NOMO-1 treated with dmso at 0.1 percent for 144 hours (cell line): ENCODE measurements at regions not wholly inside any gene's neighbourhood (a gene's known extent, or its start where the extent isn't known, plus 50 kb on each side); places are given as distances from the start of the nearest gene placed in this dataset.

Source experiments
- DNase-seq: peaks from one replicate; lab custom pipeline; 2025; ENCODE audit not compliant: unreplicated experiment; lab: John Stamatoyannopoulos, UW

- no peak for DNase-seq
These were observed 188.4 kb downstream of the FOXL1 start for GRCh38 chr16:86766700-86767099.

GRCh38 chr16:86768228-86768791 is 190.0 kb downstream of the FOXL1 start:
- no peak for DNase-seq

DNA sequence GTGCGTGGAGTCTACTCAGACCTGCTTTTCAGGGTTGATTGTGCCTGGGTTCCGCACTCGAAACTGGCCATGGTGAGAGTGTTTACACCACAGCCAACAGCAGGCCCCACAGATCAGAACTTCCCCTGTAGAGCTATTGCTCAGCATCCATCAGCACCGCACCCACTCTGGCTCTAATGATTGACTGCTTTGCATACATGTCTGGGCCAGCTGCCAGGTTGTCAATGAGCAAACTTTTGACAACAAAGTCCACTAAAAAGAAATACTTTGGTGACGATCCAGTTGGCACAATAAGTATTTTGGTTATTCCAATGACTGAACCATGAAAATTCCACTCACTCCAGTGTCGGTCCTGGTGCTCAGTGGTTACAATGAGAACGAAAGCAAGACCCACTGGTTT is 190.7 kb downstream of the FOXL1 start:
- DNase-seq = no peak

GRCh38 chr16:86771506-86772460 is 193.4 kb downstream of the FOXL1 start:
- no peak for DNase-seq

DNA sequence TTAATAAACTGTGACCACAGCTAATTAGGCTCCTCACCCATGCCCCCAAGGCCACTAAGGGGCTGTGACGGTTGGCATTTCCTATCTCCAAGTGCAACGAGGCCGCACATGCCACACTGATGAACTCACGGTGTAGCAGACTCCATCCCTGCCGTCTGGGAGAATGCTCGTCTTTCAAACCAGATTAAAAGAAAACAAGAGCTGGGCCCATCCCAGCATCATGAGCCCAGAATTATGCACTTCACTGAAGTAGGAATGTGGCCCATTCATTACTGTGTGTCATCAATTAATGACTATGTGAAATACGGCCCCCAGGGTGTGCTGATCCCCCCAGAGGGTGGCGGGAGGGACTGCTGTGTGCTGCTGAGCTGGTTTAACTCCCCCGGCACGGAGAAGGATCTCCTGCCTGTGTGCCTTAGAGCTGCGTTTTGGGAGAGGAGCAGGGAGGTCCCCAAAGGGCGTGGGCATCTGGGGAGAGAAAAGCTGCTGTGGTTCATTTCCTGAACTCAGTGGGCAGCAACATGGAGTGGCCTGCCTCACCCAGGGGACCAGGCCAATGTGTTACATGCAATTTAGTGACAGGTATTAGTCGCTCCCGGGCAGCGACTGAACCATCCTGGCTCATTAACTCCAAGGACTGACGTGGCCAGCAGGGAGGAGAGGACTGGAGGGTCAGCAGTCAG is 194.5 kb downstream of the FOXL1 start:
- DNase-seq = no peak

DNA sequence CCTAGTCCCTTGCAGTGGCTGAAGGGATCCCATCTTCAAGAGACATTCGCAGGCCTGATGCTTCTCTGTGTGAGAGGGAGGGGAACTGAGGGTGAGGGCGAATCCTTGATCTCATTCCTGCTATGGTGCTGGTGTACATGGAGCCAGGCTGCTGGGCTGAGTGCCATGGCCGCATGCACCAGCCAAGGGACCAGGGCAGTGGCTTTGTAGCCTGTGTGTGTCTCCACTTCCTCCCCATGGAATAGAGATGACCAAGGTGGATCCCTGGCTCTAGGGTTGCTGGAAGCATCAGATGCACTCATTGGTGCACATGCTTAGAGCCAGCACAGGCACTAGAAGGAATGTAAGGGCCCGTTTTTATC is 195.0 kb downstream of the FOXL1 start:
- DNase-seq = no peak

- DNase-seq = no peak
These were observed 196.6 kb downstream of the FOXL1 start for GRCh38 chr16:86774931-86775330.

DNA sequence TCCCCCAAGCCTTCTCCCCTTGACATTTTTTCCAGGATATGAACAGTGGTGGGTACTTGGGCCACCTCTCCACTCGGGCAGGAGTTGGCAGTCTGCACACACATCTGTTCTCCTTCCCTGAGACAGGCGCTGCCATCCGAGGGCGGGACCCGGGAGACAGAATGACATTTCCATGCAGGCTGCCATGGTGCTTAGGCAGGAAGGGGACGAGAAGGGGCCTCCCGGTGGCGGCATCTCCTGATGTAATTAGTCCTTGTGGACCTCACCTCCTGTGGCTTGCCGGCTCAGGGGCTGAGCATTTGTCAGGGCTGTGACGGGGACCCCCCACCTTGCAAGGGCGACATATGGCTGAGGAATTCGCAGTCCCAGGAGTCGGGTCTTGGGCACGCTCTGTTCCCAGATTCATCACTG is 197.2 kb downstream of the FOXL1 start:
- no peak for DNase-seq

- no peak for DNase-seq
These were observed 199.1 kb downstream of the FOXL1 start for GRCh38 chr16:86777381-86777946.

GRCh38 chr16:86778108-86778745 is 199.9 kb downstream of the FOXL1 start:
- DNase-seq = no peak

GRCh38 chr16:86778978-86779377 is 200.6 kb downstream of the FOXL1 start:
- no peak for DNase-seq

GRCh38 chr16:86781046-86781445 is 202.7 kb downstream of the FOXL1 start:
- no peak for DNase-seq

DNA sequence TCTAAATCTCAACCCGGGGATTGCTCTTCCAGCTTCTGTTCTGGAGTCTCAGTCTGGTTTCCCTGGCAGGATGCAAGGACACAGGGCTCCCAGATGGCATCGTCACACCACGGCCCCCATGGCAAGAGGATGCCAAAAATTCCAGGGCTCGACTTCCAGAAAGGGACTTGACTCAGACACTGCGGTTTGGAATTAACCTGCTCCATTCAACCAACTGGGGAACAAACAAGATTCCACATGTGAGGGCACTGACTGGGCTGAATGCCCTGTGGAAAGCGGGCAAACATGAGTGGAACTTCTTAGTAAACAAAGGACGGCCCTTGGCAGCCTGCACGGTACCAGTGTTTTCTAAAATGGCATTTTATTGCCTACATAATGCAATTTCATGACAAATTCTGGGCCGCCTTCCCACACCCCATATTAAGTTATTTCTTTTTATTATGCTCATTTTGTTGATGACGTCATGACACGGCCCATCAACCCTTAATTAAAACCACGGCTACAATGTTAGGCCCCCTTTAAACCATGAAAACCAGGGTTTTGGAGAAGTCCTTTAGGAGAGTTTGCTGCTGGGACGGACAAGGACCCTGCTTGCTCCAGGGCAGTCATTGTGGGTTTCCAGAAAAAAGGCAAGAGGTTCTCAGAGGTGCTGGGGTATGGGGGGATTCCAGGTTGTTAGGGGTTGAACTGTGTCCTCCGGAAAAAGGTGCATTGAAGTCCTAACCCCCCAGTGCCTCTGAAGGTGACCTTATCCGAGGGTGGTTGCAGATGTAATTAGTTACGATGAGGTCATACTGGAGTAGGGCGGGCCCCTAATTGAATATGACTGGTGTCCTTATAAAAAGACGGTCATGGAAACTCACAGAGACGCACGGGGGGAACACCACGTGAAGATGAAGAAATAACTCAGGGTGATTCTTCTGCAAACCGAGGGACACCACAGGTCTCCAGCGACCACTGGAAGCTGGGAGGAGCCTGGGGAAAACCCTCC is 205.6 kb downstream of the FOXL1 start:
- no peak for DNase-seq

GRCh38 chr16:86786338-86786737 is 208.0 kb downstream of the FOXL1 start:
- no peak for DNase-seq

- DNase-seq = no peak
These were observed 208.6 kb downstream of the FOXL1 start for GRCh38 chr16:86786994-86787393.

GRCh38 chr16:86787538-86787937 is 209.2 kb downstream of the FOXL1 start:
- DNase-seq = no peak

DNA sequence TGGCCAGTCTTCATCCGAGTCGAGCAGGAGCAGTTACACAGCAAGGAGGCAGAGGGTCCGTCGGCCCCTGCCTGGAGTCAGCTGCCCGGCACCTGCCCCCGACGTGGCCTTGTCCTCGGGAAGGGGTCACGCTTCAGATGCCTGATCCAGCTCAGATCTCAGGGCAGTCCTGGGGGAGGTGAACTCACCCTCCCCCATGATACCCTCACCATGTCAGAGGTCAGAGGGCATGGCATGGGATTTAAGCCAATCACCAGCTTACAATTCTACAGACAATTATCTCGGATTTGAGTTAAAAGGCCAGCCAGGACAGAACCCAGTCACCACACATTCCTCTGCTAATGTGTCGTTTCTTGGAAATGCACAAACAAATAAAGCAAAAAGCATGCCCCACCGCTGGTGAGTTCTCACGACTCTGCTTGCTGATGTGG is 211.3 kb downstream of the FOXL1 start:
- no peak for DNase-seq

- DNase-seq = no peak
These were observed 213.1 kb downstream of the FOXL1 start for GRCh38 chr16:86791287-86792035.

DNA sequence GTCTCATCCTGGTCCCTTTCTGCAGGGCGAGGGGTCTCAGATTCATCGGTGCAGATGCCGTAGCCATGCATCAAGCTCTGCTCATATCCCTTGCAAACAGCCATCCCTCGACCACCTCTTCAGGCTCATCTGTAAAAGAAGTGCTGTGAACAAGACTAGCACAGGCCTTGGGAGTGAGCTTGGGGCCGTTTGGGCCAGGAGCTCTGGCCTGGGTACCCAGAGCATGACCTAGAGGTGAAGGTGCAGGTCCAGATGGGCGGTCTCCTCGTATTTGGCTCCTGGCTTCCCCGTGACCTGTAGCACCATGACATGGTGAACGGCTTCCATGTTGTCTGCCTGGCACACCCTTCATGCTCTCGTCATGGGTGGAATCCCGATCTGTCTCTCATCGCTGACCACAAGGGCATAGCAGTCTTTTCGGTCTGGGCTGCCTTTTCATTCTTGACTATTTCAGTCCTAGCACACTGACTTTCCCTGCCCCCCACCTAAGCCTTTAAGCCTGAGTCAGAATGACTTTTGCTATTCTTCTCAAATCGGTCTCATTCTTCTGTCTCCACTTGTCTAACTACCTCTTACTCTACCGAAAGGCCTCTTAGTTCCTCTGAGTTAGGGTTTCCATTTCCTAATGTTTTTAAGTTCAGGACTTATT is 216.0 kb downstream of the FOXL1 start:
- no peak for DNase-seq
